Activated CD8-positive, alpha-beta T cell treated with anti-CD3 and anti-CD28 coated beads for 36 hours (primary cell): ENCODE measurements at regions not wholly inside any gene's neighbourhood (a gene's known extent, or its start where the extent isn't known, plus 50 kb on each side); places are given as distances from the start of the nearest gene placed in this dataset.

Experiments used
- ATAC-seq: fragments of 200-7000 bp; cut with Tn5 transposase; one replicate; pipeline ENCODE4 v1.10.0; 2021; ENCODE audit warnings: mild to moderate bottlenecking, moderate library complexity
- CTCF ChIA-PET: fragments of 350-600 bp; sonication (Branson Sonifier 250); formaldehyde crosslinking; loops from one replicate; lab custom pipeline; 2021; ENCODE audit warnings: antibody characterized with exemption; lab: Charles Lee
- POLR2A ChIA-PET: fragments of 350-600 bp; sonication (Branson Sonifier 250); formaldehyde crosslinking; loops from one replicate; lab custom pipeline; 2021; ENCODE audit warnings: antibody characterized with exemption; lab: Charles Lee
- DNase-seq: peaks from one replicate; pipeline ENCODE4 v3.0.0-alpha.2; 2020
- H3K27ac Mint-ChIP-seq: one replicate; pipeline ENCODE4 v1.8.0; 2021; ENCODE audit warnings: mild to moderate bottlenecking, mixed read lengths
- H3K27me3 Mint-ChIP-seq: one replicate; pipeline ENCODE4 v1.8.0; 2021; ENCODE audit warnings: mixed read lengths
- H3K36me3 Mint-ChIP-seq: one replicate; pipeline ENCODE4 v1.8.0; 2021; ENCODE audit warnings: low read depth, mixed read lengths
- H3K4me1 Mint-ChIP-seq: one replicate; pipeline ENCODE4 v1.8.0; 2021; ENCODE audit warnings: low read depth, mixed read lengths
- H3K4me3 Mint-ChIP-seq: one replicate; pipeline ENCODE4 v1.8.0; 2021; ENCODE audit warnings: mild to moderate bottlenecking, moderate library complexity, mixed read lengths
- H3K9me3 Mint-ChIP-seq: one replicate; pipeline ENCODE4 v1.8.0; 2021; ENCODE audit warnings: mixed read lengths
- intact Hi-C: fragments of 100-400 bp; cut with micrococcal nuclease; formaldehyde crosslinking; loops from one replicate; pipeline ENCODE4 v1.10.0; 2022
- TF ChIP-seq, protein P1 (sequence below): fragments of 200-600 bp; IDR thresholded peaks from one replicate; pipeline ENCODE4 v1.8.0; 2022; ENCODE audit warnings: antibody characterized with exemption, mild to moderate bottlenecking

GRCh38 chr4:182175788-182176519 is 67.2 kb upstream of the TENM3 start:
- intact Hi-C loops: no loop called here
- H3K4me1 Mint-ChIP-seq: no peaks in the 10 kb centered on the region
- no peak for DNase-seq
- TF ChIP-seq, protein P1, sequence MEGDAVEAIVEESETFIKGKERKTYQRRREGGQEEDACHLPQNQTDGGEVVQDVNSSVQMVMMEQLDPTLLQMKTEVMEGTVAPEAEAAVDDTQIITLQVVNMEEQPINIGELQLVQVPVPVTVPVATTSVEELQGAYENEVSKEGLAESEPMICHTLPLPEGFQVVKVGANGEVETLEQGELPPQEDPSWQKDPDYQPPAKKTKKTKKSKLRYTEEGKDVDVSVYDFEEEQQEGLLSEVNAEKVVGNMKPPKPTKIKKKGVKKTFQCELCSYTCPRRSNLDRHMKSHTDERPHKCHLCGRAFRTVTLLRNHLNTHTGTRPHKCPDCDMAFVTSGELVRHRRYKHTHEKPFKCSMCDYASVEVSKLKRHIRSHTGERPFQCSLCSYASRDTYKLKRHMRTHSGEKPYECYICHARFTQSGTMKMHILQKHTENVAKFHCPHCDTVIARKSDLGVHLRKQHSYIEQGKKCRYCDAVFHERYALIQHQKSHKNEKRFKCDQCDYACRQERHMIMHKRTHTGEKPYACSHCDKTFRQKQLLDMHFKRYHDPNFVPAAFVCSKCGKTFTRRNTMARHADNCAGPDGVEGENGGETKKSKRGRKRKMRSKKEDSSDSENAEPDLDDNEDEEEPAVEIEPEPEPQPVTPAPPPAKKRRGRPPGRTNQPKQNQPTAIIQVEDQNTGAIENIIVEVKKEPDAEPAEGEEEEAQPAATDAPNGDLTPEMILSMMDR: no peak
- ChIA-PET CTCF (no interaction called here), POLR2A (no interaction called here)
- H3K27ac Mint-ChIP-seq: no peak overlapping the region
- ATAC-seq: no peak
- H3K36me3 Mint-ChIP-seq: no peaks in the 10 kb centered on the region
- H3K27me3 Mint-ChIP-seq: no peaks in the 10 kb centered on the region
- no peak overlapping the region for H3K4me3 Mint-ChIP-seq
- no peaks in the 10 kb centered on the region for H3K9me3 Mint-ChIP-seq

- Mint-ChIP-seq H3K36me3 (no peaks in the 10 kb centered on the region), H3K27me3 (peaks cover 1% of the 10 kb centered on the region), H3K4me1 (no peaks in the 10 kb centered on the region), H3K4me3 (no peak overlapping the region), H3K27ac (no peak overlapping the region), H3K9me3 (no peaks in the 10 kb centered on the region)
- DNase-seq (no peak), ATAC-seq (no peak)
- ChIA-PET POLR2A (no interaction called here), CTCF (no interaction called here)
- TF ChIP-seq, protein P1: no peak
- intact Hi-C loops: no loop called here
Measured at GRCh38 chr4:182177166-182177565, 66.0 kb upstream of the TENM3 start.

DNA sequence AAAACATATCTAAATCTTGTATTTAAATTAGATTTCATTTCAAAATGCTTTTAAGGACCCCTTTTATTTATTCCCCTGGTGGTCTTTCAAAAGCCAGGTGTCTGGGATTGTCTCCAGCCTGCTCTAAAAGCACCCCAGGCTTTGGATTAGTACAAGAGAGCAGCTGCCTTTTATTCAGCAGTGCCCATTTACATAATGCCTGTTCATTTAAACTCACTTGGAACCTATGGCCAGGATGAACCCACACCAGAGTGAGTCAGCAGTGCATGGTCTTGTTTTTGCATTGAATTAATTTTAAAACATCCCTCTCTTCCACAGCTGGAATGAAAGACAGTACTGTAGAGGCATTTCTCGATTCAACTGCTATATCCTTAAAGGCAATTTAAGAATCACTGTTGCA is 64.1 kb upstream of the TENM3 start:
- no peaks in the 10 kb centered on the region for H3K36me3 Mint-ChIP-seq
- ATAC-seq (no peak), DNase-seq (no peak)
- no peak overlapping the region for H3K27ac Mint-ChIP-seq
- H3K27me3 Mint-ChIP-seq: peaks cover 2% of the 10 kb centered on the region
- ChIA-PET CTCF (interaction anchor here (1.0 kb wide), 1 partner anchor 8 kb away, joined by 3 read pairs; no protein-coding TSS in a partner anchor), POLR2A (no interaction called here)
- no peaks in the 10 kb centered on the region for H3K4me1 Mint-ChIP-seq
- H3K4me3 Mint-ChIP-seq: no peak overlapping the region
- TF ChIP-seq, protein P1: no peak
- intact Hi-C loops: no loop called here
- no peaks in the 10 kb centered on the region for H3K9me3 Mint-ChIP-seq

DNA sequence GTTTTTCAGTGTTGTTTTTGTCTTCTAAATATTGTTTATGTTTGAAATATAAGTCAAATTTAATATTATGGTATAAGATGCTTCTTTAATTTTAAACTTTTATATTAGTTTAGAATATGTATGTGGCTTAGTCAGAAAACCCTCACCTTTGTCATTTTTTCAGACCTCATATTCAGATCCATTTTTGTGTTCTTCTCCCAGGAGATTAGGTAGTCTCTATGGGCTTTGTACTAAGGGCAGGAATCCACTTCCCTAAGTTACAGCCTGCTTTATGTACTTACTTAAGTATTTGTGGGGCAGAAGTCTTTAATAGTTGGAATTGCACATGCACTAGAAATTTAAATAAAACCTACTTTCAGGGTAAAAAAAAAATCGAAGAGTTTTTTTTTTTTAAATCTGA is 63.5 kb upstream of the TENM3 start:
- H3K36me3 Mint-ChIP-seq: no peaks in the 10 kb centered on the region
- CTCF ChIA-PET: no interaction called here

DNA sequence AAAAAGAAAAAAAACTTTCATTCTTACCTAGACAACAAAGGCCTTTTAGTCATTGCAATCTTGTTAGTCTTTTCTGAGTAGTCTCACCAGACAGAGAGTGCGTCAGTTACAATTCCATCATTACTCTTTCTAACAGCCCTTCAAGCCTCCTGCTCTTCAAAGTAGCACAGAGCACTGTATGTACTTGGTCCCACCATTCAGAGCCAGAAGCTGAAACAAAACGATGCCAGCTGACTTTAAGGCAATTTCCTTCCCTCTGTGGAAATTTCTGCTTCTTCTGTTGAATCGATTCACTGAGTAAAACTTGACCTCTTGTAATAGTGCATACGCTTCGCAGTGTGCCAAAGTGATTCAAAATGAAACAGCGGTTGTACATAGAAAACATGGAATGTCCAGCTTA is 57.7 kb upstream of the TENM3 start:
- Mint-ChIP-seq H3K27me3 (peaks cover 2% of the 10 kb centered on the region), H3K4me3 (no peak overlapping the region), H3K36me3 (no peaks in the 10 kb centered on the region), H3K27ac (no peak overlapping the region), H3K9me3 (no peaks in the 10 kb centered on the region), H3K4me1 (no peaks in the 10 kb centered on the region)
- ChIA-PET POLR2A (no interaction called here), CTCF (no interaction called here)
- intact Hi-C loops: no loop called here
- DNase-seq (no peak), ATAC-seq (no peak)
- TF ChIP-seq, protein P1: no peak

More for the DNA sequence above, 63.5 kb upstream of the TENM3 start:
- Mint-ChIP-seq H3K4me1 (no peaks in the 10 kb centered on the region), H3K4me3 (no peak overlapping the region), H3K9me3 (no peaks in the 10 kb centered on the region), H3K27me3 (peaks cover 2% of the 10 kb centered on the region), H3K27ac (no peak overlapping the region)
- DNase-seq (no peak), ATAC-seq (no peak)
- TF ChIP-seq, protein P1: no peak
- POLR2A ChIA-PET: no interaction called here
- intact Hi-C loops: no loop called here
